C4-2B (cell line): ENCODE measurements at regions not wholly inside any gene's neighbourhood (a gene's known extent, or its start where the extent isn't known, plus 50 kb on each side); places are given as distances from the start of the nearest gene placed in this dataset.

Experiments used
- CTCF ChIP-seq: fragments of 450-650 bp; conservative IDR thresholded peaks from 2 replicates; pipeline ENCODE4 v1.5.1; 2017; ENCODE audit warnings: mild to moderate bottlenecking
- ZFX ChIP-seq: fragments of 450-650 bp; IDR thresholded peaks from 2 replicates; pipeline ENCODE4 v1.6.1; 2017

GRCh38 chr11:70630816-70631623, 232.7 kb downstream of the CTTN start:
- TF ChIP-seq CTCF (no peak), ZFX (no peak)
